Common myeloid progenitor, CD34-positive (primary cell): ENCODE measurements at regions not wholly inside any gene's neighbourhood (a gene's known extent, or its start where the extent isn't known, plus 50 kb on each side); places are given as distances from the start of the nearest gene placed in this dataset.

Experiments
- CTCF ChIA-PET: fragments of 350-600 bp; sonication (Branson Sonifier 250); formaldehyde crosslinking; loops from one replicate; lab custom pipeline; 2021; ENCODE audit warnings: antibody characterized with exemption; lab: Charles Lee
- POLR2A ChIA-PET: fragments of 350-600 bp; sonication (Branson Sonifier 250); formaldehyde crosslinking; loops from one replicate; lab custom pipeline; 2021; ENCODE audit warnings: antibody characterized with exemption; lab: Charles Lee
- DNase-seq, 3 donors: peaks; one replicate each; pipeline versions ENCODE4 v3.0.0 to v3.0.0-alpha.2; 2013
- H3K27ac ChIP-seq, 2 experiments: 1 replicate in 1 of 2; 2 replicates in 1 of 2; pipeline ENCODE4 v1.7.0; 2013; ENCODE audit warnings: inconsistent platforms in 2 of 2, low read length in 2 of 2, mild to moderate bottlenecking in 2 of 2, low read depth in 1 of 2, moderate library complexity in 1 of 2; ENCODE audit not compliant: severe bottlenecking in 2 of 2, insufficient read depth in 1 of 2, poor library complexity in 1 of 2
- H3K27me3 ChIP-seq, 5 experiments: replicated peaks in 2 of 5; 1 replicate in 3 of 5; 2 replicates in 2 of 5; pipeline versions ENCODE4 v1.6.1 to v1.7.0; 2013; ENCODE audit warnings: low read length in 4 of 5, mild to moderate bottlenecking in 2 of 5, moderate library complexity in 2 of 5, inconsistent platforms in 1 of 5; ENCODE audit not compliant: insufficient read depth in 5 of 5, control insufficient read depth in 4 of 5
- H3K36me3 ChIP-seq, 4 experiments: 1 replicate in 2 of 4; 2 replicates in 2 of 4; pipeline versions ENCODE4 v1.6.1 to v1.7.0; 2013; ENCODE audit warnings: low read length in 3 of 4, control low read depth in 1 of 4, mild to moderate bottlenecking in 1 of 4; ENCODE audit not compliant: control insufficient read depth in 4 of 4, insufficient read depth in 4 of 4
- H3K4me1 ChIP-seq, 4 experiments: 1 replicate in 3 of 4; 2 replicates in 1 of 4; pipeline versions ENCODE4 v1.6.1 to v1.7.1; 2013; ENCODE audit warnings: low read length in 3 of 4, mild to moderate bottlenecking in 3 of 4, control low read depth in 1 of 4, inconsistent platforms in 1 of 4, moderate library complexity in 1 of 4; ENCODE audit not compliant: control insufficient read depth in 4 of 4, insufficient read depth in 4 of 4; ENCODE audit errors: control extremely low read depth in 1 of 4
- H3K4me3 ChIP-seq, 7 experiments: 1 replicate in 4 of 7; 2 replicates in 3 of 7; pipeline versions ENCODE4 v1.5.1 to v1.7.0; 2013; ENCODE audit warnings: mild to moderate bottlenecking in 7 of 7, low read length in 6 of 7, moderate library complexity in 6 of 7, inconsistent platforms in 2 of 7, low read depth in 2 of 7, control low read depth in 1 of 7; ENCODE audit not compliant: insufficient read depth in 4 of 7, control insufficient read depth in 1 of 7; ENCODE audit errors: extremely low read depth in 1 of 7
- H3K9me3 ChIP-seq, 5 experiments: 1 replicate in 4 of 5; 2 replicates in 1 of 5; pipeline versions ENCODE4 v1.6.1 to v1.7.1; 2013; ENCODE audit warnings: low read length in 4 of 5, mild to moderate bottlenecking in 2 of 5, inconsistent platforms in 1 of 5, low read depth in 1 of 5, moderate library complexity in 1 of 5; ENCODE audit not compliant: control insufficient read depth in 4 of 5, insufficient read depth in 2 of 5; ENCODE audit errors: control extremely low read depth in 1 of 5
- WGBS: methylation state at CpG from one replicate; pipeline ENCODE4 v1.1.5; 2013; ENCODE audit not compliant: insufficient coverage; 5-methylcytosine and 5-hydroxymethylcytosine counted together

DNA sequence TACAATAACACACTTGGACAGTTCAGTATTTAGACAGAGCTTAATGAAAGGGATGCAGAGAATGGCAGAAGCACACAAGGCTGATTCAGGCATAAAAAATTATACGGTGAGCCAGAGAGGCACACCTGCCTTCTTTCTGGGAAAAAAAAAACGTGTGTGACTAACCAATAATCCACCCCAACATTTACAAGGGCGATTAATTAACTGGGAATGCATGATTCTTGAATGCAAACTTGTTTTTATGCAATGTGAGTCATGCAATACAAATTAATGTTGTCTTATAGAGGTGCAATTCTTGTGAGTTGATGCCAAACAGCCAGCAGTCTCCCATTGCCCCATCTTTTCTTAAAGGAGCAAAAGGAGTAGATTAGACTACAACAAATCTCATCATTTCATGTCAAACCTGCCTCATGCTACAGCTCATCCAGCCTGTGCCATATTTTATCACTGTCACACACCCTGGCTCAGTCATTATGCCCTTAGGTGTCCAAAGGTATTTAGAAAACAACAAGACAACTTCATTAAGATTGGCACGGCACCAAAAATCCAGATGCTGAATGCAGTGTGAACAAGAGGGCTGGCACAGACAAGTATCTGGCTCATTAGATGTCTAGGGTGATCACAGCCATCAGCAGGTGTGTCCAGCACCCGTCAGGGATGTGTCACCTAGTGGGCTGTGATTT lies 721.1 kb downstream of the EFNB2 start:
- no peak overlapping the region for H3K27ac ChIP-seq
- no peak overlapping the region for H3K4me3 ChIP-seq
- ChIA-PET POLR2A (no interaction called here), CTCF (no interaction called here)
- peaks cover 0 to 3% (median 0%) of the 10 kb centered on the region in 5 experiments for H3K9me3 ChIP-seq
- no peak for DNase-seq
- H3K36me3 ChIP-seq, result no peaks in the 10 kb centered on the region
- H3K4me1 ChIP-seq, result no peaks in the 10 kb centered on the region
- no peaks in the 10 kb centered on the region for H3K27me3 ChIP-seq
- no CpG with 5 or more reads among the region's 5 CpGs for WGBS

DNA sequence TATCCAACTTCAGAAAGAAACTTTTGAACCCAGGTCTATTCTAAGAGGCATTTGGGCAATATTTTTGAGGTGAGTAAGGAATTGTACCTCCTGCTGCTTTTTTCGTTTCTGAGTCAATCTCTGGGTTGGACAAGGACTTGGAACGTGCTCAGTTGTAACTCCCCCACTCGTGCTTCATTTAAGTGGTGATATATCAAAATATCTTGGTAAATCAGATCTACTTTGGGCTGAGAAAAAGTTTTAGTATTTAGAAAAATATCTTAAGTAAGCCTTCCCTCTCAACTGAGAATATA lies 728.9 kb downstream of the EFNB2 start:
- no CpG with 5 or more reads among the region's 3 CpGs for WGBS
- H3K4me1 ChIP-seq, result no peaks in the 10 kb centered on the region
- DNase-seq, result no peak
- CTCF ChIA-PET, result interaction anchor here (0.6 kb wide), 1 partner anchor 132 kb away, joined by 3 read pairs; no protein-coding TSS in a partner anchor
- POLR2A ChIA-PET, result no interaction called here
- no peak overlapping the region for H3K4me3 ChIP-seq
- H3K36me3 ChIP-seq, result no peaks in the 10 kb centered on the region
- no peak overlapping the region for H3K27ac ChIP-seq
- H3K9me3 ChIP-seq, result no peaks in the 10 kb centered on the region
- H3K27me3 ChIP-seq, result no peaks in the 10 kb centered on the region

DNA sequence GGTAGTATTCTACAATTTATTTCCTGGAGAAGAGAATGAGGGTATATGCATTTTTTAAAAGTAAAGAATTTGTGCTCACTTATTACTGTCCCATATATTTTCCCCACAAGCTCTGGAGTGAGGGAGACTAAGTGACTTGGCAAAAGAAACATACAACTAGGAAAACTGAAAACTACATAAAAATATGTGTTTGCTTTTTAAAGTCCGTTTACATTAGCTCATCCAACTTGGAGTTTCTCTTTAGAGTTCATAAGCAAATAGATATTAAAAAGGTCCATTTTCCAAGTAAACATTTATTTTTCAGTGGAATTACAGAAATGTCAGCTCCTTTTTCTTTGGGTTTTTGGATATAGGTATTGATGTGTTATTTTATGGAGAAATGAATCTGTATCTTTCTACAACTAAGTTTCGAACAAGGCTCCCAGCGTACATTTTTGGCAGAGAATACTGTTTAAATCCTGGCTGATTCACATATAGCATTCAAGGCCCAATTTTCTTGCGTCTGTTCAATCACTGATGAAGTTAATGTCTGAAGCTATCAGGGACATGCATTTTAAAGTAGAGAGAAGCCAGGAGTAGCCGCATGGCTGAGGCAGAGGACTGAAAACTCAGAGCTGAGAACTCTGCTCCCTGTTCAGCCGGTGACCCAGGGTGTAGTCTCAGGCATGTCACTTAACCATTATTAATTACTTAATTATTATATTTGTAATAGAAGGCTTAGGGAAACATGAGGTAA lies 729.4 kb downstream of the EFNB2 start:
- 100% methylated on average over 1 of the region's 6 CpGs for WGBS
- CTCF ChIA-PET, result no interaction called here

DNA sequence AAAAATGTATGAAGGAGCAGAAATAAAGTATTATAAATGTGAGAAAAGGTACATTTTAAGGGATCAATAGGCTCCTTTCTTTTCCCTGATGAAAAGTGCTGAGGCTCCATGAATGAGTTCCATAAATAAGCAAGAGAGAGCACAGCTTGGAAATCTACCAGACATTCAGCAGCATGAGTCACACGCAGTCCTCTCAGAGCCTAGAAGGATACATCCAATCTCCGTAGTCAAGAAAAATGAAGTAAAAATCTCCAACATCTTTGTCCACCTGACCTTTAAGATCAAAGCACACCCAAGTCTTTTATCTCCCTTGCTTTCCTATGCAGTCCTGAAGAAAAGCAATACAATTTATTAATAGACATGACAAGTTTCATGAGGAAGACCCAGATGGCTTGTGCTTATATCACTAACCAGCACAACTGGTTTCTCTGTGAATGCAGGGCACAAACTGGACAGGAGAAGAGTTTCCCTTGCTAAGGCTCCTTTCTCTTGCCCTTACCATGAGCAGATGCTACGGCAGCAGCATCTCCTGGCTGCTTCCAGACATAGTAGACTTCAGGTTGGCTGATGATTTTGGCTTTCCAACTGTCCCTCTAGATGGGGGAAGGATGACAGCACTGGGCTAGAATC lies 730.8 kb downstream of the EFNB2 start:
- 100% methylated on average over 3 of the region's 3 CpGs for WGBS

More for the DNA sequence above, 729.4 kb downstream of the EFNB2 start:
- H3K4me3 ChIP-seq, result no peak overlapping the region
- DNase-seq, result no peak
- no peak overlapping the region for H3K27ac ChIP-seq
- H3K9me3 ChIP-seq, result no peaks in the 10 kb centered on the region
- no peaks in the 10 kb centered on the region for H3K36me3 ChIP-seq
- POLR2A ChIA-PET, result no interaction called here
- no peaks in the 10 kb centered on the region for H3K4me1 ChIP-seq
- no peaks in the 10 kb centered on the region for H3K27me3 ChIP-seq

DNA sequence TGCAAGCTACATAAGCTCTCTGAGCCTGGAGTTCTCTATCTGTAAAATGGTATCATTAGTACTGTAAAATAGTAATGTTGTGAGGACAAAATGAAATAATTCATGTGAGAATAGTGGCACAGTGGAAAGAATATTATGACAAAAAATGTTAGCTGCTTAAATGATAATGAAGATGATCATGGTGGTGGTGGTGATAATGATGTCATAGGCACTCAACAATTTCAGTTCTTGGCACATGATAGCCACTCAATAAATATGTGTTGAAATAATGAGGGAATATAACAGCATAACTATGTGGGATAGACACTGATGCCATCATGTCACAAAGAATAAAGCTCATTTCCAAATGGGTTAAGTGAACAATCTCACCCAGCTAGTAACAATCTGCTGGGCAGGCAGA lies 736.3 kb downstream of the EFNB2 start:
- H3K36me3 ChIP-seq, result no peaks in the 10 kb centered on the region
- no peak overlapping the region for H3K4me3 ChIP-seq
- H3K4me1 ChIP-seq, result no peaks in the 10 kb centered on the region
- H3K9me3 ChIP-seq, result no peaks in the 10 kb centered on the region
- ChIA-PET POLR2A (no interaction called here), CTCF (no interaction called here)
- H3K27ac ChIP-seq, result no peak overlapping the region
- no peaks in the 10 kb centered on the region for H3K27me3 ChIP-seq
- no peak for DNase-seq

More for the DNA sequence above, 730.8 kb downstream of the EFNB2 start:
- Histone ChIP-seq H3K27me3 (no peaks in the 10 kb centered on the region), H3K4me1 (no peaks in the 10 kb centered on the region), H3K4me3 (no peak overlapping the region), H3K27ac (no peak overlapping the region), H3K9me3 (no peaks in the 10 kb centered on the region), H3K36me3 (no peaks in the 10 kb centered on the region)
- DNase-seq, result no peak
- ChIA-PET POLR2A (no interaction called here), CTCF (no interaction called here)

DNA sequence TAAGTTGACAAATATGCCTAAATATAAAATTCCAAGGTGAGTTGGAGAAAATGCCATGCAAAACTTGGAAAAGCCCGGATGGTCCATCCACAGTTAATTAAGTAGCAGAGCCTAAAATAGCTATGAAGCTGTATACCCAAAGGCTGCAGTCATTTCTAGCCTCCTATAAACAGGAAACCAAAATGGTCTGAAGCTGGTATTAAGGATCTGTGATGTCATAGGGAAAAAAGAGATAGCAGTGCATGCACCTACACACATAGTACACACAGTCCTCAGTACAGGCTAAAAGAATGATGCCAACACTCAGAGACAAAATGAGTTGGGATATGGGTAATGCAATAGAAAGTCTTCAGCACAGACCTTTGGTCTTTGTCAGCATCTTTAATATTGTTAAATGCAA lies 736.9 kb downstream of the EFNB2 start:
- CTCF ChIA-PET, result no interaction called here
- no peaks in the 10 kb centered on the region for H3K27me3 ChIP-seq
- 0% methylated on average over 1 of the region's 1 CpG for WGBS

DNA sequence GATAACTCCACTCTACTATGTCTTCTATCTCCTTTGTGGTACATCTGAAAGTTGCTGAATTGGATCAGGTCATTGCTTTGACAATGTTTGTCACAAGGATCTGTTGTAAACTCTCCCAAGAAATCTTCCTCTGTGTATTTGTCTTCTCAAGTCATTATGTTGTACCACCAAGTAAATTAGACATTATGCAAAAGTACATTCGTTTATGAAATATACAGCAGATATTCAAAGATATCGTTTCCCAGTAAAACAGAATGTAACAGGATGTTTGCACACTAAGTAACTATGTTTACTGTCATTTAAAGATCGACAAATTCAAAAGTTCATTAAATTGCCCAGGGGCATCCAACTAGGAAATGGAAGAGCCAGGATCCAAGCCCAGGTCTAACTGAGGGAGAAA lies 739.4 kb downstream of the EFNB2 start:
- Histone ChIP-seq H3K9me3 (no peaks in the 10 kb centered on the region), H3K36me3 (no peaks in the 10 kb centered on the region), H3K27me3 (no peaks in the 10 kb centered on the region), H3K4me3 (no peak overlapping the region), H3K4me1 (no peaks in the 10 kb centered on the region), H3K27ac (no peak overlapping the region)
- ChIA-PET POLR2A (no interaction called here), CTCF (no interaction called here)
- DNase-seq, result no peak
- WGBS, result 96% methylated on average over 2 of the region's 3 CpGs

More for the DNA sequence above, 736.9 kb downstream of the EFNB2 start:
- POLR2A ChIA-PET, result no interaction called here
- no peaks in the 10 kb centered on the region for H3K36me3 ChIP-seq
- H3K9me3 ChIP-seq, result no peaks in the 10 kb centered on the region
- no peak for DNase-seq
- H3K4me1 ChIP-seq, result no peaks in the 10 kb centered on the region
- no peak overlapping the region for H3K4me3 ChIP-seq
- H3K27ac ChIP-seq, result no peak overlapping the region
